Mesenchymal stem cell (in vitro differentiated cells and primary cell): ENCODE measurements at regions not wholly inside any gene's neighbourhood (a gene's known extent, or its start where the extent isn't known, plus 50 kb on each side); places are given as distances from the start of the nearest gene placed in this dataset.

Experiments
- DNase-seq: peaks from one replicate; pipeline ENCODE4 v3.0.0-alpha.2; 2013
- H2AFZ ChIP-seq: one replicate; pipeline ENCODE4 v1.6.1; 2013; ENCODE audit warnings: low read depth, mild to moderate bottlenecking, control low read depth, inconsistent platforms, low read length, moderate library complexity
- H2AK5ac ChIP-seq: 2 replicates; pipeline ENCODE4 v1.6.1; 2013; ENCODE audit warnings: low read length, moderate library complexity, mild to moderate bottlenecking, inconsistent platforms; ENCODE audit not compliant: severe bottlenecking
- H2BK120ac ChIP-seq: one replicate; pipeline ENCODE4 v1.6.1; 2013; ENCODE audit warnings: low read depth, mild to moderate bottlenecking, inconsistent platforms, low read length, moderate library complexity
- H2BK12ac ChIP-seq, 2 experiments: one replicate each; pipeline ENCODE4 v1.6.1; 2013; ENCODE audit warnings: inconsistent platforms in 2 of 2, low read length in 2 of 2, mild to moderate bottlenecking in 2 of 2, moderate library complexity in 2 of 2, control low read depth in 1 of 2
- H2BK15ac ChIP-seq: one replicate; pipeline ENCODE4 v1.6.1; 2013; ENCODE audit warnings: mild to moderate bottlenecking, low read depth, inconsistent platforms; ENCODE audit not compliant: poor library complexity, severe bottlenecking
- H2BK5ac ChIP-seq: 2 replicates; pipeline ENCODE4 v1.6.1; 2013; ENCODE audit warnings: low read depth, mild to moderate bottlenecking, low read length, control low read depth, inconsistent platforms; ENCODE audit not compliant: poor library complexity, severe bottlenecking
- H3K14ac ChIP-seq, 2 experiments: one replicate each; pipeline ENCODE4 v1.6.1; 2013; ENCODE audit warnings: inconsistent platforms in 2 of 2, low read length in 2 of 2, control low read depth in 1 of 2, mild to moderate bottlenecking in 1 of 2, moderate library complexity in 1 of 2
- H3K18ac ChIP-seq, 2 experiments: one replicate each; pipeline ENCODE4 v1.6.1; 2013; ENCODE audit warnings: inconsistent platforms in 2 of 2, low read length in 2 of 2, control low read depth in 1 of 2, low read depth in 1 of 2, mild to moderate bottlenecking in 1 of 2
- H3K23ac ChIP-seq, 2 experiments: one replicate each; pipeline ENCODE4 v1.6.1; 2013; ENCODE audit warnings: inconsistent platforms in 2 of 2, low read length in 2 of 2, mild to moderate bottlenecking in 2 of 2, moderate library complexity in 2 of 2, control low read depth in 1 of 2
- H3K27ac ChIP-seq: 2 replicates; pipeline ENCODE4 v1.5.1; 2013; ENCODE audit warnings: mild to moderate bottlenecking, moderate library complexity, low read length, control low read depth, inconsistent platforms; ENCODE audit not compliant: poor library complexity, severe bottlenecking
- H3K27me3 ChIP-seq, 2 experiments: 2 replicates each; pipeline versions ENCODE4 v1.6.1 to v1.7.0; 2013; ENCODE audit warnings: low read length in 2 of 2, mild to moderate bottlenecking in 2 of 2, moderate library complexity in 2 of 2, control low read depth in 1 of 2, inconsistent platforms in 1 of 2; ENCODE audit not compliant: control insufficient read depth in 1 of 2, insufficient read depth in 1 of 2
- H3K36me3 ChIP-seq, 2 experiments: 2 replicates each; pipeline versions ENCODE4 v1.6.1 to v1.7.0; 2013; ENCODE audit warnings: low read length in 2 of 2, control low read depth in 1 of 2, inconsistent platforms in 1 of 2, low read depth in 1 of 2, mild to moderate bottlenecking in 1 of 2; ENCODE audit not compliant: insufficient read depth in 2 of 2, control insufficient read depth in 1 of 2
- H3K4ac ChIP-seq, 2 experiments: one replicate each; pipeline ENCODE4 v1.6.1; 2013; ENCODE audit warnings: inconsistent platforms in 2 of 2, low read length in 2 of 2, mild to moderate bottlenecking in 2 of 2, moderate library complexity in 2 of 2, control low read depth in 1 of 2, low read depth in 1 of 2
- H3K4me1 ChIP-seq: 2 replicates; pipeline ENCODE4 v1.6.1; 2013; ENCODE audit warnings: low read depth, low read length, control low read depth; ENCODE audit not compliant: control insufficient read depth, insufficient read depth
- H3K4me2 ChIP-seq: 2 replicates; pipeline ENCODE4 v1.6.1; 2013; ENCODE audit warnings: low read length, mild to moderate bottlenecking, inconsistent platforms; ENCODE audit not compliant: poor library complexity, severe bottlenecking
- H3K4me3 ChIP-seq, 2 experiments: 2 replicates each; pipeline versions ENCODE4 v1.5.1 to v1.7.0; 2013; ENCODE audit warnings: low read length in 2 of 2, mild to moderate bottlenecking in 2 of 2, control low read depth in 1 of 2, low read depth in 1 of 2; ENCODE audit not compliant: insufficient read depth in 1 of 2
- H3K79me1 ChIP-seq: replicated peaks from 2 replicates; pipeline ENCODE4 v1.6.1; 2013; ENCODE audit warnings: mild to moderate bottlenecking, control low read depth, low read length, inconsistent platforms; ENCODE audit not compliant: poor library complexity, severe bottlenecking
- H3K9ac ChIP-seq: 2 replicates; pipeline ENCODE4 v1.7.0; 2013; ENCODE audit warnings: mild to moderate bottlenecking, low read length, moderate library complexity
- H3K9me3 ChIP-seq: 2 replicates; pipeline ENCODE4 v1.7.0; 2013; ENCODE audit warnings: mild to moderate bottlenecking, low read length; ENCODE audit not compliant: control insufficient read depth
- H4K8ac ChIP-seq: one replicate; pipeline ENCODE4 v1.6.1; 2013; ENCODE audit warnings: inconsistent platforms, mild to moderate bottlenecking, low read length, moderate library complexity
- H4K91ac ChIP-seq: one replicate; pipeline ENCODE4 v1.6.1; 2013; ENCODE audit warnings: mild to moderate bottlenecking, low read length, inconsistent platforms
- WGBS: methylation state at CpG from one replicate; pipeline ENCODE4 v1.1.7; 2013; ENCODE audit warnings: mixed read lengths; 5-methylcytosine and 5-hydroxymethylcytosine counted together

DNA sequence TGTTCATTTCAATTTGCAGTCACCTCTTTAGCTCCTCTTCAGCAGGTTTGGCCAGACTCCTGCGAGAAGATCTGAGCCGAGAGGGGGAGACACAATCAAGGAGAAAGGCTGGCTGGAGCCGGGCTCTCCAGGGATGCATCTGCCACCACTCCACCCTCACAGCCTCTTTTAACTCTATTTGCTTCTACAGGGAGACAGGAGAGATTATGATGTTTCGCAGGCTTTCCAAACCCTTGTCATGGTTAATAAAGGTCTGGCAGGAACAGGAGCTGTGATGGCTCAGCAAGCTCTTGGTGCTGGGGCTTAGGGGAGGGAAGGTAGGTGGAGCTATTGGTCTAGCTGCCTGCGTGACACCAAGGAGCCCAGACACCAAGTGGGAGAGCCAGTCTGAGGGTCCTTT, 448.1 kb upstream of the PODXL start:
- Histone ChIP-seq H3K27me3 (peaks cover 3 to 28% of the 10 kb centered on the region in 2 experiments), H3K4me1 (no peaks in the 10 kb centered on the region), H3K9ac (no peak overlapping the region), H2BK5ac (no peak overlapping the region), H2BK12ac (no peak overlapping the region), H3K79me1 (no peaks in the 10 kb centered on the region), H3K4me2 (no peak overlapping the region), H3K4me3 (no peak overlapping the region), H2AK5ac (no peak overlapping the region), H4K8ac (no peak overlapping the region), H3K36me3 (no peaks in the 10 kb centered on the region), H3K4ac (no peak overlapping the region), H3K27ac (no peak overlapping the region), H2BK120ac (no peak overlapping the region), H3K23ac (no peak overlapping the region), H2AFZ (no peak overlapping the region), H4K91ac (no peak overlapping the region), H3K14ac (no peak overlapping the region), H2BK15ac (no peak overlapping the region), H3K9me3 (peaks cover 4% of the 10 kb centered on the region), H3K18ac (no peak overlapping the region)
- WGBS = 72% methylated on average over 4 of the region's 5 CpGs
- DNase-seq = no peak

DNA sequence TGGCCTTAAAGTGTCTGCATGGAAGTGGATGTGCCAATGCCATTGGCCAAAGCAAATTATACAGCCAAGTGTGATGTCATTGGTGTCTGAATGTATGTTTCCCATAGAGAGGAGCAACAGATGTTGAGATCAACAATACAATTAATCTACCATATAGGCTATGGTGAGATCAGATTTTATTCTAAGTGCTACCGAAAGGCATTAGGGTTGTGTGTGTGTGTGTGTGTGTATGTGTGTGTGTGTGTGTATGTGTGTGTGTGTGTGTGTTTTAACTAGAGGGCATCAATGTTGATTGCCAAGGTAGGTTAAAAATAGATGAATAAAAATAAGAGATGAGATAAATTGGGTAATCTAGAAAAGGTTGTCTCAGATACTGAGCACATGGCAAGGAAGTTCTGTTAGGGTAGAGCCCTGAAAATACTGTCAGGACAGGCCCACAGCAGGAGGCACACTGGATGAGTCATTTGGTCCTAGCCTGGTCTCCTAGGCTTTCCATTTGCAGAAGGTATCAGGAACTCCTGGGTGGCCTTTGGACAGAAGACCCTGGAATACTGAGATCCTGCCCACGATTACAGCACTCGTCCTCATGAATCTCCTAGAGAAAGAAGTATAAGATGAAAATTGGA, 446.0 kb upstream of the PODXL start:
- H3K18ac ChIP-seq = no peak overlapping the region
- no peak overlapping the region for H2BK120ac ChIP-seq
- H3K4me3 ChIP-seq = no peak overlapping the region
- no peak overlapping the region for H4K8ac ChIP-seq
- no peak overlapping the region for H4K91ac ChIP-seq
- H3K36me3 ChIP-seq = no peaks in the 10 kb centered on the region
- H3K4me1 ChIP-seq = no peaks in the 10 kb centered on the region
- no peaks in the 10 kb centered on the region for H3K9me3 ChIP-seq
- no peak overlapping the region for H2BK12ac ChIP-seq
- no peak overlapping the region for H2BK5ac ChIP-seq
- H3K4ac ChIP-seq = no peak overlapping the region
- H2BK15ac ChIP-seq = no peak overlapping the region
- no peak overlapping the region for H2AFZ ChIP-seq
- H3K9ac ChIP-seq = no peak overlapping the region
- no peak overlapping the region for H3K23ac ChIP-seq
- H3K79me1 ChIP-seq = no peaks in the 10 kb centered on the region
- no peak for DNase-seq
- 91% methylated on average over 3 of the region's 3 CpGs for WGBS
- H3K27ac ChIP-seq = no peak overlapping the region
- no peak overlapping the region for H2AK5ac ChIP-seq
- H3K14ac ChIP-seq = no peak overlapping the region
- peaks cover 3 to 45% of the 10 kb centered on the region in 2 experiments for H3K27me3 ChIP-seq
- H3K4me2 ChIP-seq = no peak overlapping the region

DNA sequence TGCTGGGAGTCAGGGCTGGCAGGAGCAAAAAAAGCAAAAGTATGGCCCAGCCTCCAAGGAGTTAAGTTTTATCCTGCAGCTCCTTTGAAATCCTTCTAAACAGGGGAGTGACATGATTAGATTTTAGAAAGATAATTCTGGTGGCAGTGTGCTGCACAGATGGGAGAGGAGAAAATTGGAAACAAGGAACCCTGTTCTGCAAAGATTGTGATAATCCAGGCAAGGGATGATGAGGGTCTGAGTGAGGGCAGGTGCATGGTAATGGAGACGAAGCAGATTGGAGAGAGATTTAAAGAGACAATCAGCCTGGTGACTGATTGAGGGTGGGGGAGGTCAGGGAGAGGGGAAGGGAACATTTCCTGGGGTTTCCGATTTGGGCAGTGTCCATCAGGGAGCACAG, 444.7 kb upstream of the PODXL start:
- H3K4ac ChIP-seq = no peak overlapping the region
- no peak overlapping the region for H3K14ac ChIP-seq
- no peak overlapping the region for H4K8ac ChIP-seq
- 68% methylated on average over 2 of the region's 2 CpGs for WGBS
- no peaks in the 10 kb centered on the region for H3K36me3 ChIP-seq
- H2BK12ac ChIP-seq = no peak overlapping the region
- no peak overlapping the region for H3K23ac ChIP-seq
- no peak overlapping the region for H2BK5ac ChIP-seq
- no peak overlapping the region for H3K18ac ChIP-seq
- H3K9me3 ChIP-seq = no peaks in the 10 kb centered on the region
- no peak overlapping the region for H2BK15ac ChIP-seq
- H3K79me1 ChIP-seq = no peaks in the 10 kb centered on the region
- no peak overlapping the region for H2AK5ac ChIP-seq
- H3K4me1 ChIP-seq = no peaks in the 10 kb centered on the region
- no peak overlapping the region for H3K4me3 ChIP-seq
- DNase-seq = no peak
- no peak overlapping the region for H3K27ac ChIP-seq
- no peak overlapping the region for H3K4me2 ChIP-seq
- no peak overlapping the region for H3K9ac ChIP-seq
- peaks cover 3 to 58% of the 10 kb centered on the region in 2 experiments for H3K27me3 ChIP-seq
- H4K91ac ChIP-seq = no peak overlapping the region
- no peak overlapping the region for H2BK120ac ChIP-seq
- H2AFZ ChIP-seq = no peak overlapping the region

DNA sequence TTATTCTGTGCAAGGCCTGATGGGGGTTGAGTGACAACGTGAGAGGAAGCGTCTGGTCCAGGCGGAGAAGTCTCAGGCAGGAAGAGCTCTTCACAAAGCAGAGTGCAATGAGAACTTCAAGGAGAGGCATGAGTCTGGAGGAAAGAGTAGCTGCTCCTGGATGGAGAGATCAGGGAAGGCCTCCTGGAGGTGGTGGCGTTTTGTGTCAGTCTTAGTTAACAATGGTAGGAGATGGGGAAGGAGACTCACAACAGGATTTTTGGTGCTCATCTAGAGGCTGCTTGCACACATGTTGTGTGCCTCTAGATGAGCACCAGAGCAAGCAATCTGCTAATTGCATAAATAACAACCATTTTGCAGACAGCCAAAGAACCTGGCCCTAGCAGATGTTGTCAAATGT, 442.8 kb upstream of the PODXL start:
- H4K8ac ChIP-seq = no peak overlapping the region
- whole genome bisulfite sequencing = 84% methylated on average over 4 of the region's 4 CpGs

More for the DNA sequence above, 442.8 kb upstream of the PODXL start:
- Histone ChIP-seq H3K9ac (no peak overlapping the region), H3K27me3 (peaks cover 3 to 67% of the 10 kb centered on the region in 2 experiments), H2BK120ac (no peak overlapping the region), H2AK5ac (no peak overlapping the region), H3K14ac (no peak overlapping the region), H2BK15ac (no peak overlapping the region), H3K9me3 (no peaks in the 10 kb centered on the region), H3K23ac (no peak overlapping the region), H2BK12ac (no peak overlapping the region), H3K79me1 (no peaks in the 10 kb centered on the region), H3K4me1 (no peaks in the 10 kb centered on the region), H2BK5ac (no peak overlapping the region), H4K91ac (no peak overlapping the region), H2AFZ (no peak overlapping the region), H3K27ac (no peak overlapping the region), H3K4me3 (no peak overlapping the region), H3K18ac (no peak overlapping the region), H3K36me3 (no peaks in the 10 kb centered on the region), H3K4me2 (no peak overlapping the region), H3K4ac (no peak overlapping the region)
- no peak for DNase-seq
